Neural progenitor cell (in vitro differentiated cells): ENCODE measurements at regions not wholly inside any gene's neighbourhood (a gene's known extent, or its start where the extent isn't known, plus 50 kb on each side); places are given as distances from the start of the nearest gene placed in this dataset.

Experiments
- CTCF ChIP-seq: fragments of 200-600 bp; sonication (generic); IDR thresholded peaks from 2 replicates; pipeline ENCODE4 v1.5.1; 2017; ENCODE audit warnings: antibody characterized with exemption, mild to moderate bottlenecking
- EZH2 ChIP-seq: fragments of 200-600 bp; sonication (generic); IDR thresholded peaks from 2 replicates; pipeline ENCODE4 v1.6.1; 2017; ENCODE audit warnings: antibody characterized with exemption, mild to moderate bottlenecking, moderate library complexity

GRCh38 chr16:35793601-35794000 lies 2334.2 kb downstream of the TP53TG3F start:
- TF ChIP-seq EZH2: no peak
- no peak for TF ChIP-seq CTCF
